SK-N-SH (cell line): ENCODE measurements at regions not wholly inside any gene's neighbourhood (a gene's known extent, or its start where the extent isn't known, plus 50 kb on each side); places are given as distances from the start of the nearest gene placed in this dataset.
A peak's percentile ranks its signal among the peaks of the same experiment; 100 is the strongest.

Experiments
- CTCF ChIA-PET: fragments of 300-600, 350-600 bp; formaldehyde crosslinking; extraction: SDS; loops from one replicate; lab custom pipeline; 2021; lab: Yijun Ruan, JAX
- POLR2A ChIA-PET: fragments of 350-600 bp; sonication (Branson Sonifier 250); formaldehyde crosslinking; extraction: SDS; loops from one replicate; lab custom pipeline; 2020; ENCODE audit warnings: antibody characterized with exemption, inconsistent platforms; lab: Yijun Ruan, JAX
- DNase-seq: peaks from one replicate; pipeline ENCODE4 v3.0.0; 2012
- H2AFZ ChIP-seq: fragments of 200-600 bp; sonication (generic); 2 replicates; pipeline ENCODE4 v1.8.1; 2016; ENCODE audit warnings: antibody characterized with exemption, mild to moderate bottlenecking, low read depth
- H3F3A ChIP-seq: fragments of 200-600 bp; sonication (generic); replicated peaks from 2 replicates; pipeline ENCODE3; 2016; ENCODE audit warnings: antibody characterized with exemption, mild to moderate bottlenecking; ENCODE audit not compliant: insufficient read depth
- H3K27ac ChIP-seq, 2 experiments: fragments of 200-500 bp in 1 of 2; fragments of 200-600 bp in 1 of 2; sonication (Bioruptor generic) in 1 of 2; sonication (generic), shearing (Covaris generic) in 1 of 2; 2 replicates each; pipeline versions ENCODE4 v1.5.1 to v1.6.1; 2014 to 2016; ENCODE audit warnings: low read depth in 2 of 2, inconsistent platforms in 1 of 2, low read length in 1 of 2, mild to moderate bottlenecking in 1 of 2, mixed read lengths in 1 of 2
- H3K27me3 ChIP-seq: fragments of 200-600 bp; sonication (generic), shearing (Covaris generic); 2 replicates; pipeline ENCODE4 v1.6.1; 2016; ENCODE audit warnings: mixed run types; ENCODE audit not compliant: insufficient read depth
- H3K36me3 ChIP-seq, 2 experiments: fragments of 200-500 bp in 1 of 2; fragments of 200-600 bp in 1 of 2; sonication (Bioruptor generic) in 1 of 2; sonication (generic) in 1 of 2; replicated peaks in 1 of 2; 2 replicates each; pipeline versions ENCODE3 to v1.5.1; 2014 to 2016; ENCODE audit warnings: low read length in 1 of 2, mild to moderate bottlenecking in 1 of 2; ENCODE audit not compliant: insufficient read depth in 2 of 2, control insufficient read depth in 1 of 2
- H3K4me1 ChIP-seq, 2 experiments: fragments of 200-500 bp in 1 of 2; fragments of 200-600 bp in 1 of 2; sonication (Bioruptor generic) in 1 of 2; sonication (generic), shearing (Covaris generic) in 1 of 2; 2 replicates each; pipeline versions ENCODE4 v1.5.1 to v1.6.1; 2014 to 2016; ENCODE audit warnings: low read depth in 1 of 2, low read length in 1 of 2, mixed run types in 1 of 2; ENCODE audit not compliant: insufficient read depth in 2 of 2, control insufficient read depth in 1 of 2
- H3K4me2 ChIP-seq: fragments of 200-600 bp; sonication (generic), shearing (Covaris generic); 2 replicates; pipeline ENCODE4 v1.6.1; 2017; ENCODE audit warnings: mixed run types
- H3K4me3 ChIP-seq, 2 experiments: fragments of 200-500 bp in 1 of 2; fragments of 200-600 bp in 1 of 2; sonication (Bioruptor generic) in 1 of 2; sonication (generic), shearing (Covaris generic) in 1 of 2; 2 replicates each; pipeline versions ENCODE4 v1.5.1 to v1.8.1; 2014 to 2016; ENCODE audit warnings: low read depth in 2 of 2, inconsistent platforms in 1 of 2, low read length in 1 of 2, mild to moderate bottlenecking in 1 of 2, mixed read lengths in 1 of 2, moderate library complexity in 1 of 2
- H3K79me2 ChIP-seq: fragments of 200-600 bp; sonication (generic); 2 replicates; pipeline ENCODE4 v1.8.1; 2017; ENCODE audit warnings: mild to moderate bottlenecking; ENCODE audit not compliant: insufficient read depth
- H3K9ac ChIP-seq: fragments of 200-600 bp; sonication (generic); 2 replicates; pipeline ENCODE4 v1.6.1; 2017; ENCODE audit warnings: mixed run types
- H3K9me2 ChIP-seq: fragments of 200-600 bp; sonication (generic); 2 replicates; pipeline ENCODE4 v1.6.1; 2017; ENCODE audit warnings: mixed run types
- H3K9me3 ChIP-seq: fragments of 200-600 bp; sonication (generic); 2 replicates; pipeline ENCODE4 v1.6.1; 2017; ENCODE audit warnings: mixed run types, mild to moderate bottlenecking, moderate library complexity
- H4K20me1 ChIP-seq: fragments of 200-600 bp; sonication (generic); 2 replicates; pipeline ENCODE4 v1.6.1; 2017; ENCODE audit warnings: mild to moderate bottlenecking, mixed run types; ENCODE audit not compliant: insufficient read depth
- CHD2 ChIP-seq: fragments of 150-350 bp; IDR thresholded peaks from 2 replicates; pipeline ENCODE4 v1.6.1; 2018; ENCODE audit warnings: low read length; ENCODE audit not compliant: partially characterized antibody
- EP300 ChIP-seq, 2 experiments: IDR thresholded peaks; 2 replicates each; pipeline versions ENCODE4 v1.4.0 to v1.6.1; 2012; ENCODE audit warnings: borderline replicate concordance in 1 of 2, low read depth in 1 of 2, low read length in 1 of 2
- EZH2phosphoT487 ChIP-seq: fragments of 200-600 bp; sonication (generic); IDR thresholded peaks from 2 replicates; pipeline ENCODE4 v1.6.1; 2017; ENCODE audit warnings: low read depth, mixed run types, mild to moderate bottlenecking, antibody characterized with exemption, moderate library complexity, borderline replicate concordance
- FOSL2 ChIP-seq: IDR thresholded peaks from 2 replicates; pipeline ENCODE4 v1.4.0; 2012; ENCODE audit warnings: low read depth, mild to moderate bottlenecking, moderate library complexity, borderline replicate concordance
- FOXJ3 ChIP-seq: sonication (generic); formaldehyde crosslinking; IDR thresholded peaks from 2 replicates; pipeline ENCODE4 v1.5.1; 2020; ENCODE audit warnings: mild to moderate bottlenecking, missing genetic modification reagents
- MAX ChIP-seq: IDR thresholded peaks from 2 replicates; pipeline ENCODE4 v1.4.0; 2012; ENCODE audit warnings: low read depth
- PBX3 ChIP-seq: IDR thresholded peaks from 2 replicates; pipeline ENCODE4; 2012
- POLR2AphosphoS5 ChIP-seq: IDR thresholded peaks from 2 replicates; pipeline ENCODE4 v1.6.1; 2012; ENCODE audit warnings: low read depth, low read length
- RFX5 ChIP-seq: IDR thresholded peaks from 2 replicates; pipeline ENCODE4 v1.6.1; 2012; ENCODE audit warnings: mild to moderate bottlenecking, improper control_type of control experiment, low read length
- SMC3 ChIP-seq: IDR thresholded peaks from 2 replicates; pipeline ENCODE4 v1.6.1; 2012; ENCODE audit warnings: low read depth, low read length, improper control_type of control experiment
- YY1 ChIP-seq: IDR thresholded peaks from 2 replicates; pipeline ENCODE4 v1.4.0; 2012; ENCODE audit warnings: low read depth, mild to moderate bottlenecking
- WGBS: methylation state at CpG from one replicate; pipeline ENCODE4 v1.1.6; 2017; ENCODE audit warnings: low lambda C conversion rate; 5-methylcytosine and 5-hydroxymethylcytosine counted together
- TF ChIP-seq, protein P1 (sequence below): IDR thresholded peaks from 2 replicates; pipeline ENCODE4 v1.6.1; 2012; ENCODE audit warnings: mild to moderate bottlenecking, low read depth, low read length, moderate library complexity

DNA sequence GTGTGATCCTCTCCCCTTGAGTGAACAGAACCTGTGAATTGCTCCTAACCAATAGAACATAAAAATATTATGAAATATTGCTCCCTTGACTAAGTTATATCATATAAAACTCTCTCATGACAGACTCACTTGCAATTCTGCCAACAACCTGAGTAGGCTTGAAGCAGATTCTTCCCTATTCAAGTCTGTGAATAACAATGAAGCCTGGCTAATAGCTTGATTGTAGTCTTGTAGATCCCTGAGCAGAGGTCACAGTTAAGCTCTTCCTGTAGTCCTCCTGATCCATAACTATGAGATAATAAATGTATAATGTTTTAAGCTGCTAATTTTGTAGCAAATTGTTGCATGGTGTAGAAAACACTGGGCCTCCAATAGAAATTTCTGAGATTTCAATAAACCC, 540.1 kb upstream of the TENM4 start:
- DNase-seq: no peak
- TF ChIP-seq FOXJ3 (CRISPR knock-in tag): no peak
- Histone ChIP-seq H3K79me2 (no peaks in the 10 kb centered on the region), H3K4me1 (no peaks in the 10 kb centered on the region), H3K9me2 (no peaks in the 10 kb centered on the region), H3K27ac (no peak overlapping the region), H3K36me3 (no peaks in the 10 kb centered on the region), H3K9ac (no peak overlapping the region), H3F3A (no peaks in the 10 kb centered on the region), H3K27me3 (no peaks in the 10 kb centered on the region), H3K9me3 (no peaks in the 10 kb centered on the region), H3K4me3 (no peak overlapping the region), H4K20me1 (no peaks in the 10 kb centered on the region), H2AFZ (no peak overlapping the region), H3K4me2 (no peak overlapping the region)
- POLR2A ChIA-PET: no interaction called here
- CTCF ChIA-PET: no interaction called here

GRCh38 chr11:79973721-79974617, 533.1 kb upstream of the TENM4 start:
- peak overlapping the region; percentile 14; the same call in 1 of the 2 replicates for H3K4me2 ChIP-seq
- no peaks in the 10 kb centered on the region for H3K79me2 ChIP-seq
- CTCF ChIA-PET: no interaction called here
- H3K9me2 ChIP-seq: no peaks in the 10 kb centered on the region
- WGBS: 23% methylated on average over 6 of the region's 7 CpGs
- H3K27me3 ChIP-seq: no peaks in the 10 kb centered on the region
- no peaks in the 10 kb centered on the region for H3K9me3 ChIP-seq
- no peak for DNase-seq
- no peaks in the 10 kb centered on the region for H3K36me3 ChIP-seq
- H3K4me1 ChIP-seq: no peaks in the 10 kb centered on the region
- no peak overlapping the region for H3K27ac ChIP-seq
- TF ChIP-seq EZH2phosphoT487: no peak
- no peak for TF ChIP-seq POLR2AphosphoS5
- no peak for TF ChIP-seq CHD2
- TF ChIP-seq FOSL2: no peak
- no peak for TF ChIP-seq PBX3
- TF ChIP-seq, all 33 proteins: peak for 0
- Histone ChIP-seq H4K20me1 (no peaks in the 10 kb centered on the region), H3F3A (no peaks in the 10 kb centered on the region), H2AFZ (no peak overlapping the region), H3K4me3 (peak overlapping the region in 1 of 2 experiments; percentile 17; a peak in 1 of 4 replicates), H3K9ac (no peak overlapping the region)
- POLR2A ChIA-PET: no interaction called here

DNA sequence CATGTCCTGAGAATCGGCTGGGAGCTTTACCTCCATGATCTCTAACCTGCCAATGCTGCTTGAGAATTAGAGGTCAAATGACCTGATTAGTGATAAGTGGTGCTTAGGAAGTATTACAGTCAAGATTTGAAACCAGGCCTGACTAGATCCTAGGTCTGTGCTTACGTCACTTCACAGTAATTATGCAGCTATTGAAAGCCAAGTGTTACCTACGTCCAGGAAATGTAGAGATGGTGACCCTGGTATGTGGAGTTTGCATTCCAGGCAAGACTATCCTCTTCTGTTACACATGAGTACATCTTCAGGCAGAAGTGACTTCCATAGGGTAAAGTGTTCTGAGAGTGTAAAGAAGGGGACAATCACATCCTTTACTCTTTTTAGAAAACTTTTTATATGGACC, 530.4 kb upstream of the TENM4 start:
- 12% methylated on average over 3 of the region's 3 CpGs for WGBS
- DNase-seq: no peak
- Histone ChIP-seq H3K27ac (no peak overlapping the region), H3K36me3 (no peaks in the 10 kb centered on the region), H3K4me2 (no peak overlapping the region), H3K79me2 (no peaks in the 10 kb centered on the region), H3K4me1 (no peaks in the 10 kb centered on the region), H3F3A (no peaks in the 10 kb centered on the region), H4K20me1 (no peaks in the 10 kb centered on the region), H3K9me3 (no peaks in the 10 kb centered on the region), H3K27me3 (no peaks in the 10 kb centered on the region), H3K4me3 (no peak overlapping the region), H2AFZ (no peak overlapping the region), H3K9me2 (no peaks in the 10 kb centered on the region), H3K9ac (no peak overlapping the region)
- ChIA-PET CTCF (interaction anchor here (0.6 kb wide), 1 partner anchor 8 kb away, joined by 3 read pairs; no protein-coding TSS in a partner anchor), POLR2A (no interaction called here)
- TF ChIP-seq YY1 (no peak), MAX (no peak), POLR2AphosphoS5 (no peak), FOSL2 (no peak), RFX5 (no peak), EP300 (IDR thresholded peaks at IDR 0.05; ENCODE audit: borderline replicate concordance in 1 of 2, low read depth in 1 of 2, low read length in 1 of 2) (no peak), SMC3 (no peak)
- TF ChIP-seq, protein P1, sequence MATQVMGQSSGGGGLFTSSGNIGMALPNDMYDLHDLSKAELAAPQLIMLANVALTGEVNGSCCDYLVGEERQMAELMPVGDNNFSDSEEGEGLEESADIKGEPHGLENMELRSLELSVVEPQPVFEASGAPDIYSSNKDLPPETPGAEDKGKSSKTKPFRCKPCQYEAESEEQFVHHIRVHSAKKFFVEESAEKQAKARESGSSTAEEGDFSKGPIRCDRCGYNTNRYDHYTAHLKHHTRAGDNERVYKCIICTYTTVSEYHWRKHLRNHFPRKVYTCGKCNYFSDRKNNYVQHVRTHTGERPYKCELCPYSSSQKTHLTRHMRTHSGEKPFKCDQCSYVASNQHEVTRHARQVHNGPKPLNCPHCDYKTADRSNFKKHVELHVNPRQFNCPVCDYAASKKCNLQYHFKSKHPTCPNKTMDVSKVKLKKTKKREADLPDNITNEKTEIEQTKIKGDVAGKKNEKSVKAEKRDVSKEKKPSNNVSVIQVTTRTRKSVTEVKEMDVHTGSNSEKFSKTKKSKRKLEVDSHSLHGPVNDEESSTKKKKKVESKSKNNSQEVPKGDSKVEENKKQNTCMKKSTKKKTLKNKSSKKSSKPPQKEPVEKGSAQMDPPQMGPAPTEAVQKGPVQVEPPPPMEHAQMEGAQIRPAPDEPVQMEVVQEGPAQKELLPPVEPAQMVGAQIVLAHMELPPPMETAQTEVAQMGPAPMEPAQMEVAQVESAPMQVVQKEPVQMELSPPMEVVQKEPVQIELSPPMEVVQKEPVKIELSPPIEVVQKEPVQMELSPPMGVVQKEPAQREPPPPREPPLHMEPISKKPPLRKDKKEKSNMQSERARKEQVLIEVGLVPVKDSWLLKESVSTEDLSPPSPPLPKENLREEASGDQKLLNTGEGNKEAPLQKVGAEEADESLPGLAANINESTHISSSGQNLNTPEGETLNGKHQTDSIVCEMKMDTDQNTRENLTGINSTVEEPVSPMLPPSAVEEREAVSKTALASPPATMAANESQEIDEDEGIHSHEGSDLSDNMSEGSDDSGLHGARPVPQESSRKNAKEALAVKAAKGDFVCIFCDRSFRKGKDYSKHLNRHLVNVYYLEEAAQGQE: no peak
